ENCODE measurements at regions not wholly inside any gene's neighbourhood (a gene's known extent, or its start where the extent isn't known, plus 50 kb on each side); places are given as distances from the start of the nearest gene placed in this dataset.
A peak's percentile ranks its signal among the peaks of the same experiment; 100 is the strongest.

GRCh38 chr6:40792183-40792582 is 205.0 kb upstream of the LRFN2 start:
- no peak for ATAC-seq

- ATAC-seq, result no peak
Measured at GRCh38 chr6:40791004-40791403, 203.8 kb upstream of the LRFN2 start.

- ATAC-seq, result peak; percentile 41 to 53
Measured at GRCh38 chr6:40788661-40789655, 201.8 kb upstream of the LRFN2 start.

GRCh38 chr6:40782355-40782754 is 195.2 kb upstream of the LRFN2 start:
- no peak for ATAC-seq

GRCh38 chr6:40780637-40781036 is 193.5 kb upstream of the LRFN2 start:
- ATAC-seq, result no peak

- no peak for ATAC-seq
Measured at GRCh38 chr6:40779409-40779808, 192.2 kb upstream of the LRFN2 start.

- no peak for ATAC-seq
Measured at GRCh38 chr6:40778918-40779317, 191.8 kb upstream of the LRFN2 start.

- no peak for ATAC-seq
Measured at GRCh38 chr6:40778196-40778595, 191.0 kb upstream of the LRFN2 start.

GRCh38 chr6:40774932-40775331 is 187.8 kb upstream of the LRFN2 start:
- no peak for ATAC-seq

GRCh38 chr6:40770794-40771193 is 183.6 kb upstream of the LRFN2 start:
- no peak for ATAC-seq

GRCh38 chr6:40764726-40765125 is 177.6 kb upstream of the LRFN2 start:
- ATAC-seq, result no peak

GRCh38 chr6:40762981-40763380 is 175.8 kb upstream of the LRFN2 start:
- no peak for ATAC-seq

- ATAC-seq, result no peak
Measured at GRCh38 chr6:40760887-40761286, 173.7 kb upstream of the LRFN2 start.

- no peak for ATAC-seq
Measured at GRCh38 chr6:40759838-40760237, 172.7 kb upstream of the LRFN2 start.

GRCh38 chr6:40759264-40759663 is 172.1 kb upstream of the LRFN2 start:
- no peak for ATAC-seq

- no peak for ATAC-seq
Measured at GRCh38 chr6:40755749-40756452, 168.7 kb upstream of the LRFN2 start.

GRCh38 chr6:40755046-40755681 is 168.0 kb upstream of the LRFN2 start:
- ATAC-seq, result no peak

- ATAC-seq, result no peak
Measured at GRCh38 chr6:40754461-40755045, 167.4 kb upstream of the LRFN2 start.

- no peak for ATAC-seq
Measured at GRCh38 chr6:40753675-40754448, 166.7 kb upstream of the LRFN2 start.

GRCh38 chr6:40753048-40753447 is 165.9 kb upstream of the LRFN2 start:
- no peak for ATAC-seq

- ATAC-seq, result no peak
Measured at GRCh38 chr6:40744835-40745234, 157.7 kb upstream of the LRFN2 start.
